ENCODE measurements at regions not wholly inside any gene's neighbourhood (a gene's known extent, or its start where the extent isn't known, plus 50 kb on each side); places are given as distances from the start of the nearest gene placed in this dataset.

GRCh38 chr11:113603277-113604059, 102.6 kb downstream of the TMPRSS5 start:
- no peak for TF ChIP-seq JUND (IDR thresholded peaks at IDR 0.05; ENCODE audit: low read depth)
- in situ Hi-C loops (cut with HindIII; ENCODE audit: low pct_unique_long_range_greater_than_20kb, low sequenced_read_pairs) = no loop called here
- DNase-seq (ENCODE audit: low read depth in 1 of 2, low spot score in 1 of 2) = no peak

DNA sequence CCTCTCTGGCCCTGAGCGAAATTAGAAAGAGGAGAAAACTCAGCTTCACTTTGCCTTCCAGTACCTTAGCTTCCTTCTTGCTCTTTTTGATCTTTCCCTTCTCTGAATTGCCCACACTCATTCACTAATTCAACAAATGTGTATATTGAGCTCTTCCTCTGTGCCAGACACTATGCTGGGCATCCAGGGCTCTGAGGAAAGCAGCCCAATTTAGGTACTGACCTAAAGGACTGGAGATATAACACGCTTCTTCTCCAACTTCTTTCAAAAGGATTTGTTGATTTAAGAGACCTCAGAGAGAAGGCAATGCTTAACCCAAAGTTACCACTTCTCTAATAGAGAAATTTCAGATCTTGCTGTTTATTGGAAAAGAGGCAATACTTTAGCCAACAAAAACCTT, 103.6 kb downstream of the TMPRSS5 start:
- in situ Hi-C loops (cut with HindIII; ENCODE audit: low pct_unique_long_range_greater_than_20kb, low sequenced_read_pairs) = no loop called here
- no peak for TF ChIP-seq JUND (IDR thresholded peaks at IDR 0.05; ENCODE audit: low read depth)
- no peak for DNase-seq (ENCODE audit: low read depth in 1 of 2, low spot score in 1 of 2)

GRCh38 chr11:113596658-113597057, 109.5 kb downstream of the TMPRSS5 start:
- TF ChIP-seq JUND (IDR thresholded peaks at IDR 0.05; ENCODE audit: low read depth) = no peak
- DNase-seq (ENCODE audit: low read depth in 1 of 2, low spot score in 1 of 2) = no peak
- in situ Hi-C loops (cut with HindIII; ENCODE audit: low pct_unique_long_range_greater_than_20kb, low sequenced_read_pairs) = no loop called here

DNA sequence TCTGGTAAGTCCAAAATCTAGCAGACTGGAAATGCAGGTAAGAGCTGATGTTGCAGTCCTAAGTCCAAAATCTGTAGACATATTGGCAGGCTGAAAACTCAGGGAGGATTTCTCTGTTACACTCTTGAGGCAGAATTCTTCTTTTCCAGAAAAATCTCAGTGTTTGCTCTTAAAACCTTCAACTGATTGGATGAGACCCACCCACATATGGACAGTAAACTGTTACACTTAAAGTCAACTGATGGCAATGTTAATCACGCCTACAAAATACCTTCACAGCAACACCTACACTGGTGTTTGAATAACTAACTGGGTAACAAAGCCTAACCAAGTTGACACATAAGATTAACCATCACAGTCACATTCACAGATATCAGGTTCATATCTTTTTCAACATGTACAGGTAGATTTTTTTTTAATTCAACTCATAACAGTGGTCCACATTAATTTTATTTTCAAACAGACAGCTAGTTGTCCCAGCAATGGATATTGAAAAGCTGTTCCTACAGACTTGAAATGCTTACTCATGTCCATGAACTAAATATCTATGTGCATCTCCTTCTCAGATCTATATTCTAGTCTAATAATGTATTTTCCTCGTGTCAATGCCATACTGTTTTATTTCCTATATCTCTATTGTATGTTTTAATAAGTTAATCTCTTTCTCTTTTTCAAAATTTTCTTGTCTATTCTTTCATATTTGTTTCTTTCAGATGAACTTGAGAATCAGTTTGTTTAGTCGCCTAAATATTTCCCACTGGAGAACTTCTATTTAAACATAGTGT, 110.1 kb downstream of the TMPRSS5 start:
- no peak for DNase-seq (ENCODE audit: low read depth in 1 of 2, low spot score in 1 of 2)
- in situ Hi-C loops (cut with HindIII; ENCODE audit: low pct_unique_long_range_greater_than_20kb, low sequenced_read_pairs) = no loop called here
- TF ChIP-seq JUND (IDR thresholded peaks at IDR 0.05; ENCODE audit: low read depth) = no peak

DNA sequence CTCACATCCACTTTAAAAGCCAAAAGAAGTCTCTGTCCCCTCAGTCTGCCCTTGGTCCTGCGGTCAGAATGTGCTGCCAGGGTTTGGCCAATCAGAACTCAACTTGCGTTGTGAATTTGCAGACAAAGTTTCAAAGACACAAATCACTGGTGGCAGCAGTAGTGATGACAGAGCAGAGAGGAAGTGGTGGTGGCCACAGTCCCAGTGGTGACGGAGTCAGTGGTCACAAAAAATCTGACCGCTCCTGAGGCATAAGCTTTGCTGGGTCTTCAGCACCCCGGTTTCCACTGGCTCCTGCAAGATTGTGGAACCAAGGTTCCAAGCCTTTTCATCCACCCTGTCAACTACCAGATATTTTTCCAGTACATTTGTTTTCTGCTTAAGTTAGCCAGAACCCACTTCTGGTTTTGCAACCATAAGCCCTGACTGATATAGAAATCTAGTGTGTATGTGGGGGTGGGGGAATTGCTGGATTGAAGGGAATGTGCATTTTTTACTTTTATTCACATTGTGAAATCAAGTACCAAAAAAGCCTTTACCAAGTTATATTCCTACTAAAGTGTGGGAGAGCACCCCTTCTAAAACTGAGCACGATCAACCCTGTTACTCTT, 112.3 kb downstream of the TMPRSS5 start:
- no peak for DNase-seq (ENCODE audit: low read depth in 1 of 2, low spot score in 1 of 2)
- in situ Hi-C loops (cut with HindIII; ENCODE audit: low pct_unique_long_range_greater_than_20kb, low sequenced_read_pairs) = no loop called here
- no peak for TF ChIP-seq JUND (IDR thresholded peaks at IDR 0.05; ENCODE audit: low read depth)

GRCh38 chr11:113591117-113591516, 115.0 kb downstream of the TMPRSS5 start:
- no peak for TF ChIP-seq JUND (IDR thresholded peaks at IDR 0.05; ENCODE audit: low read depth)
- no peak for DNase-seq (ENCODE audit: low read depth in 1 of 2, low spot score in 1 of 2)

DNA sequence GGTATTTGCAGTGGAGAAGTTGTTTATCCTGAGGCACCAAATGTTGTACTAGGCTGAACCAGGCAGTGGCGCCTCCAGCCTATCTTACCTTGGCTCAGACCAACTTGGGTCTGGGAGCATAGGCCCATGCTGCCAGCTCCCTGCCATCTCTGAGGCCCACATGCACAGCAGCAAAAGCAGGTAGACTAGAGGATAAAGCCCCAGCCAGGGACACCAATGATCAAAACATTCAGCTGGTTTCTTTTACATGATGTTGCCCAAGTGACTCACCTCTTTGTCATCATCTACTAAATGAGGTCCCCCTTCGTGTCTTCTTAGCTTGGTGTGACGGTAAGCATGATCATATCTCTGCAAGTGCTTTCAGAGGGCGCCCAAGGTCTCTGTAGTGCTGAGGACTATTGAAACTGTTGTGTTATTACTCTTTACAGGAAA, 112.1 kb upstream of the DRD2 start:
- no peak for TF ChIP-seq JUND (IDR thresholded peaks at IDR 0.05; ENCODE audit: low read depth)
- DNase-seq (ENCODE audit: low read depth in 1 of 2, low spot score in 1 of 2) = no peak
- in situ Hi-C loops (cut with HindIII; ENCODE audit: low pct_unique_long_range_greater_than_20kb, low sequenced_read_pairs) = no loop called here

More at GRCh38 chr11:113591117-113591516, 115.0 kb downstream of the TMPRSS5 start:
- in situ Hi-C loops (cut with HindIII; ENCODE audit: low pct_unique_long_range_greater_than_20kb, low sequenced_read_pairs) = no loop called here

GRCh38 chr11:113584371-113584770, 109.2 kb upstream of the DRD2 start:
- in situ Hi-C loops (cut with HindIII; ENCODE audit: low pct_unique_long_range_greater_than_20kb, low sequenced_read_pairs) = no loop called here
- DNase-seq (ENCODE audit: low read depth in 1 of 2, low spot score in 1 of 2) = no peak
- no peak for TF ChIP-seq JUND (IDR thresholded peaks at IDR 0.05; ENCODE audit: low read depth)

DNA sequence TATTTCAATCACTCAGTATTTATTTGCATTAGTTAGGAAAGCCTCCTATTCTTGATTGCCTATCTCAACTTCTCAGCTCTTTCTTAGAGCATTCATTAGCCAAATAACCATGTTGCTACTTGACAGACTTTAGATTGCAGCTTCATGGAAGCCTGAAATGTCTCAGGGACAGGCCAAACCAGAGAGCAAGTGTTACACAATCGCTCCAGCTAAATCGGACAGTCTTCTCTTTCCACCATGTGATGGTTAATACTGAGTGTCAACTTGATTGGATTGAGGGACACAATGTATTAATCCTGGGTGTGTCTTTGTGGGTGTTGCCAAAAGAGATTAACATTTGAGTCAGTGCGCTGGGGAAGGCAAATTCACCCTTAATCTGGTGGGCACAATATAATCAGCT, 106.5 kb upstream of the DRD2 start:
- TF ChIP-seq JUND (IDR thresholded peaks at IDR 0.05; ENCODE audit: low read depth) = no peak
- in situ Hi-C loops (cut with HindIII; ENCODE audit: low pct_unique_long_range_greater_than_20kb, low sequenced_read_pairs) = no loop called here
- no peak for DNase-seq (ENCODE audit: low read depth in 1 of 2, low spot score in 1 of 2)

- no peak for DNase-seq (ENCODE audit: low read depth in 1 of 2, low spot score in 1 of 2)
- in situ Hi-C loops (cut with HindIII; ENCODE audit: low pct_unique_long_range_greater_than_20kb, low sequenced_read_pairs) = no loop called here
- no peak for TF ChIP-seq JUND (IDR thresholded peaks at IDR 0.05; ENCODE audit: low read depth)
Observed at GRCh38 chr11:113579292-113579940, 104.2 kb upstream of the DRD2 start.

DNA sequence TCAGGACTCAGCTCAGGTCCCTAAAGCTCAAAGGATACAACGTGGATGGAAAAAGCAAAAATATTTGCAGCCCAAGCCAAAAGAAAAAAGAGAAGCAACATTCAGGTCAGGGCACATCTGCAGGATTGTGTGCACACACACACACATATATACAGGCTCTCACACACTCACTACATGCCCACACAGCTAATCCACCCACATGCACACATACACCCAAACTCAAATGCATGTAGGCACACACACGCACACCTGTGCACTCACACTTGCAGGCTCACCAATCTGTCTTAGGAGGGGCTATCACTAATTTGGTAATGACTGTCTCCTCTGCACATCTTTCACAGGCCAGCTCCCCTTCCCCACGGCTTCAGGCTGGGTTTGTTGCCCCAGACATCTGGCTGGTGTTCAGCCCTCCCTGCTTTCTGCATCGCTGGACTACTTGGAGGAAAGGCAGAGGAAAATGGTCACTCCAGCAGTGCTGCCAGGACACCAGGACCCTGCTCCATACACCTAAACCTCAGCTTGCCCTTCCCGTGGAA, 103.6 kb upstream of the DRD2 start:
- DNase-seq (ENCODE audit: low read depth in 1 of 2, low spot score in 1 of 2) = no peak
- TF ChIP-seq JUND (IDR thresholded peaks at IDR 0.05; ENCODE audit: low read depth) = no peak
- in situ Hi-C loops (cut with HindIII; ENCODE audit: low pct_unique_long_range_greater_than_20kb, low sequenced_read_pairs) = no loop called here

DNA sequence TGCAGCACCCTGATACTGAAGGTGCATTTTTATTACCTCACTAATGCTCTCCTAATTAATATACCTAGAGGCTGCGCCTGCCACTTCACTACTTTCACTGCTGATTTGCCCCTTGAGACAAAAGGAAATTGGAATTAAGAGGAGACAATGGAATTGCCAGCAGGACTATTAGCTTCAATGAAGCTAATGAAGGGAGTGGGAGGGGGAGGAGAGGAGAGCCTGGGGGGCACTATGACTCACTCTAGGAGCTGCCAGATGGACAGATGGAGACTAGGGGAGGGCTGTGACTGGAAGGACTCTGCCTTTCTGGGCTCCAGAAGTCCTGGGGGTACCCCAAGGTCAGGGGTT, 102.8 kb upstream of the DRD2 start:
- no peak for TF ChIP-seq JUND (IDR thresholded peaks at IDR 0.05; ENCODE audit: low read depth)
- in situ Hi-C loops (cut with HindIII; ENCODE audit: low pct_unique_long_range_greater_than_20kb, low sequenced_read_pairs) = no loop called here
- DNase-seq (ENCODE audit: low read depth in 1 of 2, low spot score in 1 of 2) = no peak

Data from T47D (cell line).